ENCODE measurements at regions not wholly inside any gene's neighbourhood (a gene's known extent, or its start where the extent isn't known, plus 50 kb on each side); places are given as distances from the start of the nearest gene placed in this dataset.

GRCh38 chr17:62189377-62189776 lies 124.3 kb upstream of the MED13 start:
- no peaks in the 10 kb centered on the region for H3K4me1 ChIP-seq (ENCODE audit: control insufficient read depth in 5 of 5, insufficient read depth in 5 of 5, low read length in 5 of 5)
- 89 to 95% methylated on average over 6 of the region's 6 CpGs for WGBS, 2 donors
- no peak overlapping the region for H3K27ac ChIP-seq (ENCODE audit: low read depth in 1 of 2, low read length in 1 of 2)
- no peak for ATAC-seq (ENCODE audit: insufficient read depth, low FRiP score)
- H3K9me3 ChIP-seq (ENCODE audit: control insufficient read depth in 4 of 4, insufficient read depth in 3 of 4, low read length in 3 of 4), result peaks cover 0 to 3% (median 0%) of the 10 kb centered on the region in 4 donors
- TF ChIP-seq CTCF (IDR thresholded peaks at IDR 0.05; ENCODE audit: control extremely low read depth, extremely low read depth), result no peak
- H3K4me3 ChIP-seq, result no peak overlapping the region
- H3K36me3 ChIP-seq (ENCODE audit: control insufficient read depth in 4 of 4, insufficient read depth in 4 of 4, low read length in 4 of 4), result no peaks in the 10 kb centered on the region
- no peaks in the 10 kb centered on the region for H3K27me3 ChIP-seq (ENCODE audit: control insufficient read depth in 3 of 3, insufficient read depth in 3 of 3, low read length in 2 of 3)
- H3K9ac ChIP-seq (ENCODE audit: insufficient read depth in 1 of 2, low read length in 2 of 2), result no peak overlapping the region
- DNase-seq, result no peak

- DNase-seq, result no peak
- no peak for ATAC-seq (ENCODE audit: insufficient read depth, low FRiP score)
- Histone ChIP-seq H3K36me3 (ENCODE audit: control insufficient read depth in 4 of 4, insufficient read depth in 4 of 4, low read length in 4 of 4) (no peaks in the 10 kb centered on the region), H3K9me3 (ENCODE audit: control insufficient read depth in 4 of 4, insufficient read depth in 3 of 4, low read length in 3 of 4) (peaks cover 0 to 3% (median 0%) of the 10 kb centered on the region in 4 donors), H3K4me3 (no peak overlapping the region), H3K27ac (ENCODE audit: low read depth in 1 of 2, low read length in 1 of 2) (no peak overlapping the region), H3K4me1 (ENCODE audit: control insufficient read depth in 5 of 5, insufficient read depth in 5 of 5, low read length in 5 of 5) (no peaks in the 10 kb centered on the region), H3K9ac (ENCODE audit: insufficient read depth in 1 of 2, low read length in 2 of 2) (no peak overlapping the region), H3K27me3 (ENCODE audit: control insufficient read depth in 3 of 3, insufficient read depth in 3 of 3, low read length in 2 of 3) (no peaks in the 10 kb centered on the region)
- no peak for TF ChIP-seq CTCF (IDR thresholded peaks at IDR 0.05; ENCODE audit: control extremely low read depth, extremely low read depth)
- 80 to 86% methylated on average over 5 of the region's 5 CpGs for WGBS, 2 donors
Measured at GRCh38 chr17:62188713-62189112, 123.6 kb upstream of the MED13 start.

GRCh38 chr17:62187681-62188080 lies 122.6 kb upstream of the MED13 start:
- Histone ChIP-seq H3K4me3 (no peak overlapping the region), H3K4me1 (ENCODE audit: control insufficient read depth in 5 of 5, insufficient read depth in 5 of 5, low read length in 5 of 5) (no peaks in the 10 kb centered on the region), H3K27me3 (ENCODE audit: control insufficient read depth in 3 of 3, insufficient read depth in 3 of 3, low read length in 2 of 3) (no peaks in the 10 kb centered on the region), H3K27ac (ENCODE audit: low read depth in 1 of 2, low read length in 1 of 2) (no peak overlapping the region), H3K36me3 (ENCODE audit: control insufficient read depth in 4 of 4, insufficient read depth in 4 of 4, low read length in 4 of 4) (no peaks in the 10 kb centered on the region), H3K9me3 (ENCODE audit: control insufficient read depth in 4 of 4, insufficient read depth in 3 of 4, low read length in 3 of 4) (peaks cover 0 to 3% (median 0%) of the 10 kb centered on the region in 4 donors), H3K9ac (ENCODE audit: insufficient read depth in 1 of 2, low read length in 2 of 2) (no peak overlapping the region)
- no peak for TF ChIP-seq CTCF (IDR thresholded peaks at IDR 0.05; ENCODE audit: control extremely low read depth, extremely low read depth)
- peak in 2 of 3 donors; percentile 17 to 29 for DNase-seq
- ATAC-seq (ENCODE audit: insufficient read depth, low FRiP score), result no peak
- 50 to 72% methylated on average over 2 to 3 of the region's 3 CpGs for WGBS, 2 donors

GRCh38 chr17:62186841-62187240 lies 121.8 kb upstream of the MED13 start:
- Histone ChIP-seq H3K27ac (ENCODE audit: low read depth in 1 of 2, low read length in 1 of 2) (no peak overlapping the region), H3K9ac (ENCODE audit: insufficient read depth in 1 of 2, low read length in 2 of 2) (no peak overlapping the region), H3K36me3 (ENCODE audit: control insufficient read depth in 4 of 4, insufficient read depth in 4 of 4, low read length in 4 of 4) (no peaks in the 10 kb centered on the region), H3K4me3 (no peak overlapping the region), H3K9me3 (ENCODE audit: control insufficient read depth in 4 of 4, insufficient read depth in 3 of 4, low read length in 3 of 4) (peaks cover 0 to 3% (median 0%) of the 10 kb centered on the region in 4 donors), H3K27me3 (ENCODE audit: control insufficient read depth in 3 of 3, insufficient read depth in 3 of 3, low read length in 2 of 3) (no peaks in the 10 kb centered on the region), H3K4me1 (ENCODE audit: control insufficient read depth in 5 of 5, insufficient read depth in 5 of 5, low read length in 5 of 5) (no peaks in the 10 kb centered on the region)
- 70 to 92% methylated on average over 3 of the region's 3 CpGs for WGBS, 2 donors
- ATAC-seq (ENCODE audit: insufficient read depth, low FRiP score) (no peak), DNase-seq (no peak)
- no peak for TF ChIP-seq CTCF (IDR thresholded peaks at IDR 0.05; ENCODE audit: control extremely low read depth, extremely low read depth)

Data from lung (tissue), 11 donors.